ENCODE measurements at regions not wholly inside any gene's neighbourhood (a gene's known extent, or its start where the extent isn't known, plus 50 kb on each side); places are given as distances from the start of the nearest gene placed in this dataset.

- WGBS (ENCODE audit: insufficient coverage, low coverage, missing lambda C conversion rate) = 38% methylated on average over 5 of the region's 5 CpGs
- H3K27ac ChIP-seq (ENCODE audit: extremely low read depth, low read depth, low read length) = no peak overlapping the region
- peak overlapping the region; percentile 84 for H2AFZ ChIP-seq (ENCODE audit: low read depth, low read length)
- ChIA-PET POLR2A (no interaction called here), CTCF (ENCODE audit: low intra/inter-chr PET ratio) (no interaction called here)
- no peak overlapping the region for H3K4me3 ChIP-seq
- ATAC-seq (peak; percentile 43), FAIRE-seq (no peak), DNase-seq (ENCODE audit: extremely low read depth in 1 of 4, low spot score in 3 of 4) (no peak)
- no peaks in the 10 kb centered on the region for H3K79me2 ChIP-seq (ENCODE audit: control insufficient read depth, insufficient read depth, low read length)
- no TSS peak for BruUV-seq (replicated peaks)
- peaks cover 11 to 19% of the 10 kb centered on the region in 2 experiments; a peak in 4 of 5 replicates for H3K4me1 ChIP-seq (replicated peaks in 1 of 2; ENCODE audit: control insufficient read depth in 2 of 2, insufficient read depth in 2 of 2, low read length in 2 of 2)
- H3K4me2 ChIP-seq (ENCODE audit: insufficient read depth, low read length) = no peak overlapping the region
- H3K9me3 ChIP-seq (replicated peaks; ENCODE audit: control insufficient read depth, insufficient read depth, low read depth, low read length) = no peaks in the 10 kb centered on the region
- in situ Hi-C loops (cut with MboI) = no loop called here
- H4K20me1 ChIP-seq (replicated peaks; ENCODE audit: control insufficient read depth, insufficient read depth, low read length) = no peaks in the 10 kb centered on the region
- H3K9me1 ChIP-seq (ENCODE audit: control insufficient read depth, insufficient read depth, low read length) = no peaks in the 10 kb centered on the region
- intact Hi-C loops (cut with micrococcal nuclease) = no loop called here
- no peak for TF ChIP-seq SAP30 (IDR thresholded peaks at IDR 0.05; ENCODE audit: borderline replicate concordance, insufficient read depth, low read depth, low read length, poor library complexity, severe bottlenecking)
- peak; percentile 15; the same call in 1 of the 2 replicates for TF ChIP-seq PHF8 (IDR thresholded peaks at IDR 0.05; ENCODE audit: borderline replicate concordance, low read length)
- TF ChIP-seq HMBOX1 (IDR thresholded peaks at IDR 0.05) = no peak
- TF ChIP-seq PCBP1 (IDR thresholded peaks at IDR 0.05; ENCODE audit: low read depth, low read length, poor library complexity, severe bottlenecking) = no peak
- no peak for TF ChIP-seq ELF1 (tag; IDR thresholded peaks at IDR 0.05)
- 0 out of 2 replicates have a peak, but pooled peaks have one; percentile 22 for TF ChIP-seq GATA2 (CRISPR knock-in tag; IDR thresholded peaks at IDR 0.05)
- TF ChIP-seq PRDM10 (IDR thresholded peaks at IDR 0.05; ENCODE audit: partially characterized antibody) = peak; percentile 18
- no peak for TF ChIP-seq BCL6 (CRISPR knock-in tag; IDR thresholded peaks at IDR 0.05)
- TF ChIP-seq GTF2F1 (IDR thresholded peaks at IDR 0.05; ENCODE audit: low read depth, low read length) = no peak
- TF ChIP-seq SPI1 (IDR thresholded peaks at IDR 0.05; ENCODE audit: borderline replicate concordance, low read depth, low read length) = peak; percentile 81
- TF ChIP-seq MCM3 (IDR thresholded peaks at IDR 0.05) = no peak
- TF ChIP-seq FOXJ2 (tag; IDR thresholded peaks at IDR 0.05) = no peak
- no peak for TF ChIP-seq ARHGAP35 (IDR thresholded peaks at IDR 0.05; ENCODE audit: partially characterized antibody)
- no peak for TF ChIP-seq BRCA1 (IDR thresholded peaks at IDR 0.05)
- no peak for TF ChIP-seq BRCA1 (CRISPR knock-in tag; IDR thresholded peaks at IDR 0.05)
- peak overlapping the region in 1 of 2 experiments; percentile 64; a peak in 1 of 4 replicates for H3K9ac ChIP-seq (ENCODE audit: insufficient read depth in 1 of 2, low read depth in 2 of 2, low read length in 2 of 2)
- no peaks in the 10 kb centered on the region for H3K27me3 ChIP-seq (ENCODE audit: control insufficient read depth in 2 of 2, insufficient read depth in 2 of 2, low read length in 2 of 2)
- H3K36me3 ChIP-seq (ENCODE audit: control insufficient read depth, insufficient read depth, low read length) = no peaks in the 10 kb centered on the region
These were observed 242.2 kb upstream of the RREB1 start for GRCh38 chr6:6865611-6866010.

All from K562 (cell line).